NB4 (cell line): ENCODE measurements at regions not wholly inside any gene's neighbourhood (a gene's known extent, or its start where the extent isn't known, plus 50 kb on each side); places are given as distances from the start of the nearest gene placed in this dataset.

Experiments
- POLR2A ChIP-seq: IDR thresholded peaks from 2 replicates; pipeline ENCODE4 v1.6.1; 2011; ENCODE audit warnings: mild to moderate bottlenecking; ENCODE audit not compliant: insufficient read length; ENCODE audit errors: extremely low read depth
- TF ChIP-seq, protein P1 (sequence below): IDR thresholded peaks from 2 replicates; pipeline ENCODE4 v1.6.1; 2011; ENCODE audit warnings: low read depth, low read length

DNA sequence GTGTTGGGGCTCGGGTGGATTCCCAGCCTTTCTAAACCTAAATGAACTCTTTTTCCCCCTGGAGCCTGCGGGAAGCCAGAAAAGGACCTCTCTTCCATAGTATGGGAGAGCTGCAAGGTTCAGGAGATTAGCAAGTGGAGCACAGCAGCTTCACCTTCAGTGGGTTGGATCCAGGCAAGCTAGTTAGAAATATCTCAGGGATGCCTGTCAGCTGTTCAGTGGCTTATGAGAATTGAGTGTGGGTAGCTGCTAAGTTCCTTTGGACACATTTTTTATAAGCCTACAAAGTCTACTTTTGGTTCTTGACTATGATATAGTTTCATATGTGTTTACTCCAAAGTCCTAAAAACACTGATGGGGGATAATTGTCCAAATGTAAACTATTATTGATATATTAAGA is 642.1 kb downstream of the EPM2A start:
- TF ChIP-seq, protein P1, sequence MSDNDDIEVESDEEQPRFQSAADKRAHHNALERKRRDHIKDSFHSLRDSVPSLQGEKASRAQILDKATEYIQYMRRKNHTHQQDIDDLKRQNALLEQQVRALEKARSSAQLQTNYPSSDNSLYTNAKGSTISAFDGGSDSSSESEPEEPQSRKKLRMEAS: no peak
- TF ChIP-seq POLR2A: no peak
